HCEC 1CT (cell line): ENCODE measurements at regions not wholly inside any gene's neighbourhood (a gene's known extent, or its start where the extent isn't known, plus 50 kb on each side); places are given as distances from the start of the nearest gene placed in this dataset.
"Not testable (repeated sequence)": the region's sequence is repeated elsewhere in the genome, so short reads cannot be mapped to it uniquely, and the experiment has no call there.

Experiments used
- DNase-seq: peaks from one replicate; pipeline ENCODE4 v3.0.0-alpha.2; 2017

- DNase-seq, result no peak
Measured at GRCh38 chr3:15903759-15904720, 106.3 kb upstream of the ANKRD28 start.

- DNase-seq, result no peak
Measured at GRCh38 chr3:15905041-15905440, 107.3 kb upstream of the ANKRD28 start.

- not testable (repeated sequence) for DNase-seq
Measured at GRCh38 chr3:15907403-15907802, 109.6 kb upstream of the ANKRD28 start.

GRCh38 chr3:15918988-15919387, 121.2 kb upstream of the ANKRD28 start:
- no peak for DNase-seq

- no peak for DNase-seq
Measured at GRCh38 chr3:15919971-15920370, 122.2 kb upstream of the ANKRD28 start.

GRCh38 chr3:15923640-15924405, 126.0 kb upstream of the ANKRD28 start:
- DNase-seq, result no peak

- no peak for DNase-seq
Measured at GRCh38 chr3:15924914-15925313, 127.1 kb upstream of the ANKRD28 start.

GRCh38 chr3:15926871-15927270, 129.1 kb upstream of the ANKRD28 start:
- no peak for DNase-seq

GRCh38 chr3:15927969-15928368, 130.2 kb upstream of the ANKRD28 start:
- no peak for DNase-seq

- no peak for DNase-seq
Measured at GRCh38 chr3:15929944-15930571, 132.3 kb upstream of the ANKRD28 start.

GRCh38 chr3:15932348-15933300, 134.8 kb upstream of the ANKRD28 start:
- DNase-seq, result no peak

GRCh38 chr3:15933439-15934139, 135.8 kb upstream of the ANKRD28 start:
- peak; percentile 16 for DNase-seq

- no peak for DNase-seq
Measured at GRCh38 chr3:15934389-15935195, 136.8 kb upstream of the ANKRD28 start.

GRCh38 chr3:15936312-15936711, 138.5 kb upstream of the ANKRD28 start:
- no peak for DNase-seq

GRCh38 chr3:15940641-15941040, 142.9 kb upstream of the ANKRD28 start:
- no peak for DNase-seq

GRCh38 chr3:15941457-15941856, 143.7 kb upstream of the ANKRD28 start:
- DNase-seq, result not testable (repeated sequence)

GRCh38 chr3:15941958-15942357, 144.2 kb upstream of the ANKRD28 start:
- no peak for DNase-seq

GRCh38 chr3:15942462-15942861, 144.7 kb upstream of the ANKRD28 start:
- no peak for DNase-seq

- DNase-seq, result no peak
Measured at GRCh38 chr3:15942936-15943335, 145.2 kb upstream of the ANKRD28 start.

GRCh38 chr3:15948388-15948787, 150.6 kb upstream of the ANKRD28 start:
- no peak for DNase-seq
